Spinal cord (tissue), 9 donors: ENCODE measurements at regions not wholly inside any gene's neighbourhood (a gene's known extent, or its start where the extent isn't known, plus 50 kb on each side); places are given as distances from the start of the nearest gene placed in this dataset.

Experiments
- DNase-seq, 6 donors: peaks; one replicate each; pipeline versions ENCODE4 v3.0.0 to v3.0.0-alpha.2; 2013 to 2015; ENCODE audit warnings: low spot score in 6 of 6, low read depth in 4 of 6
- H3K27ac ChIP-seq: one replicate; pipeline ENCODE4 v1.5.1; 2013; ENCODE audit warnings: low read depth, low read length, control low read depth
- H3K27me3 ChIP-seq: one replicate; pipeline ENCODE4 v1.6.1; 2013; ENCODE audit warnings: low read length; ENCODE audit not compliant: control insufficient read depth, insufficient read depth
- H3K36me3 ChIP-seq: one replicate; pipeline ENCODE4 v1.6.1; 2013; ENCODE audit warnings: low read length; ENCODE audit not compliant: control insufficient read depth, insufficient read depth
- H3K4me1 ChIP-seq: one replicate; pipeline ENCODE4 v1.6.1; 2013; ENCODE audit warnings: low read length; ENCODE audit not compliant: control insufficient read depth, insufficient read depth
- H3K4me3 ChIP-seq: one replicate; pipeline ENCODE4 v1.5.1; 2013; ENCODE audit warnings: low read depth, low read length, control low read depth
- H3K9me3 ChIP-seq: one replicate; pipeline ENCODE4 v1.6.1; 2013; ENCODE audit warnings: low read length; ENCODE audit not compliant: control insufficient read depth, insufficient read depth
- WGBS: methylation state at CpG from one replicate; pipeline ENCODE4 v1.1.5; 2013; ENCODE audit warnings: missing lambda C conversion rate; ENCODE audit not compliant: insufficient coverage; 5-methylcytosine and 5-hydroxymethylcytosine counted together
- donor health status: healthy.

GRCh38 chr5:57780961-57781325 lies 298.3 kb upstream of the ACTBL2 start:
- Histone ChIP-seq H3K4me1 (no peaks in the 10 kb centered on the region), H3K36me3 (no peaks in the 10 kb centered on the region), H3K27ac (no peak overlapping the region), H3K9me3 (no peaks in the 10 kb centered on the region), H3K27me3 (no peaks in the 10 kb centered on the region), H3K4me3 (no peak overlapping the region)
- no peak for DNase-seq
- 92% methylated on average over 5 of the region's 5 CpGs for WGBS

DNA sequence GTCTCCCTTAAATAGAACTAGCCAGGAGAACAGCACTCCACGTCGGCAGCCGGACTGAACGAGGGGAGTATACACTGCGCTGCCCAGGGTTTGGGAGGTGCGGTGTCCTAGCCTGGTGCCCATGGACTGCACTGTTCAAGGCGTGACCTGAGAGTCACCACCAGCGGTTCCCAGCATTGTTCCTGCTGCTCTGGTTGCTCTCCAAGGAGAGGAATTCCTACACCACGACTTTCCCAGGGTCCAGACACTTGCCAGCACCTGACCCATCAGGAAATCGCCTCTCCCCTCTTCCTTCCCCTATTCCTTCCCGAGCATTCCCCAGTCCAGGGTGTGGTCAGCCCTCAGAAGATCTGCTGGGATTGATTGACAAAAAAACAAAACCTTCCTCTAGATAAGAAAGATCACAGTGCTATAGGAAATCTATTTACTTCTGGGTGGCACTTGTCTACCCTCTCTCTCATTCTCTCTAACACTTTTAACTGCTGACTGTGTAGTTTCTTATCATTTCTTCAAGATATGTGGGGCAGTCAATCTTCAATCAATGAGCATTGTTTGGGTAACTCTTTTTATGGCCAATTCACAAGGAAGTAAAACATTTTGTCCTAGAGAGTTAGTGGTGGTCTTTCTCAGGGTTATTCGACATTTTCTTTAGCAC lies 297.8 kb upstream of the ACTBL2 start:
- no peaks in the 10 kb centered on the region for H3K36me3 ChIP-seq
- 70% methylated on average over 10 of the region's 12 CpGs for WGBS
- H3K4me3 ChIP-seq: no peak overlapping the region
- no peak overlapping the region for H3K27ac ChIP-seq
- no peaks in the 10 kb centered on the region for H3K4me1 ChIP-seq
- H3K9me3 ChIP-seq: no peaks in the 10 kb centered on the region
- no peak for DNase-seq
- no peaks in the 10 kb centered on the region for H3K27me3 ChIP-seq

DNA sequence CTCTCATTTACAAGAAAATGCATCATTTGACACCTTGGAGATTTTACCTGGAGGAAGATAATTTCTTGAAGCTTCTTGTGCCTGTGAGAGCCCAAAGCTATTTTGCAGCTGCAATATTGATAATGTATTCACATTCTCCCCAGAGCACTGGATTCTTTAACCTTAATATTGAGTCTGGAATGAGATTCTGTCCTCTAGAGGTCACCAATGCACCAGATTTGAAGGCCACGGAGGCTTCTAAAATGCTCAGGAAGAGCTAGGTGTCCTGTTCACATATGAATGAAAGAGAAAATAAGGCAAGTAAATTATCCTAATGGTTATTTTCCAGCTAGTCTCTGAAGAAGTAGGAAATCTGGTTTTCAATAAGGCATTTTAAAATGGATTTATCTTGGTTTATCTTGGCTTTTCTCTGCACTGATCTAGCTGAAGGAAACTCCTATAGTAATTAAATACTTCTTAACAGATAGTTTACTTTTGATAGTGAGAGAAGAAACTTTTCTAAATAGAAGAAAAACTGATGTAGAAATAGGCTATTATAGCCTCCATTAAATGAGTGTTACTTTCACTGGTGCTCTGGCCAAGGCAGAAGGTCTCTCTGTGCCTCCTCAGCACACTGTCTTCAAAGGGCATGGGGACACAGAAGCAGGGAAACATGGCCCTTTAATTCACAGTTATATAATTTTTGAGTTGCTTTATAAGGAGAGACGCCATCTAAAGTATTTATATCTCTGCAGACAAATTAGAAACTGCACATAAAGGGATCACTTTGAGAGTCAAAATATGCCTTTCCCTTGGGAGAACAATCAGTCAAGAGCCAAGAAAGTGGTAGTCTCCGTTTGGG lies 297.0 kb upstream of the ACTBL2 start:
- DNase-seq: peak; percentile 57 to 95 (median 64)
- no peaks in the 10 kb centered on the region for H3K36me3 ChIP-seq
- no peaks in the 10 kb centered on the region for H3K4me1 ChIP-seq
- H3K27ac ChIP-seq: no peak overlapping the region
- H3K27me3 ChIP-seq: no peaks in the 10 kb centered on the region
- 80% methylated on average over 1 of the region's 3 CpGs for WGBS
- H3K4me3 ChIP-seq: no peak overlapping the region
- H3K9me3 ChIP-seq: no peaks in the 10 kb centered on the region

DNA sequence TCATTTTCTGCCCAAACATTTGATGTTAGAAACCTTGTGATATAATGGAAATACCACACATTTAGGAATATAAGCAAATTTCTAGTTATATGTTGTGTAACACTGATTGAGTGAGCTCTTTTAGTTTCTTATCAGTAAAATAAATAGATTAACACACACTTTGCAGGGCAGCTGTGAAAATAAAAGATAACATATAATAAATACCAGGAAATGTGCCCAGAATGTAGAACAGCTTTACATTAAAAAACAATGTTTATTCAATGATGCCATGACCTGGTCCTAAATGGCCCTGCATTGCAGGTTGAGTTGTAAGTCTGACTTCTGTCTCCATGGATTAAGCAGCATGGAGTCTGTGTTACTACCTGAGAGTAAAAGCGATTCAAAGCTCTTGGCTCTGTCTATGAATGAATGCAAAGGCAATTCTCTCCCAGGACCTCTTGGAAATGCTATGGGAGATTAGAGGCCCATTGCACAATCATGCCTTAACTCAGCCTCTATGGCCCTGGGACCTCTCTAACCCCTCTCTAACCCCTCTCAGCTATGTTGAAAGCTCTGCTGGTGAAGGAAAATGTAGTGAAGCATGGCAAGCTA lies 296.0 kb upstream of the ACTBL2 start:
- no peak for DNase-seq
- Histone ChIP-seq H3K27ac (no peak overlapping the region), H3K4me1 (no peaks in the 10 kb centered on the region), H3K9me3 (no peaks in the 10 kb centered on the region), H3K4me3 (no peak overlapping the region), H3K27me3 (no peaks in the 10 kb centered on the region), H3K36me3 (no peaks in the 10 kb centered on the region)
- WGBS: 100% methylated on average over 1 of the region's 1 CpG

DNA sequence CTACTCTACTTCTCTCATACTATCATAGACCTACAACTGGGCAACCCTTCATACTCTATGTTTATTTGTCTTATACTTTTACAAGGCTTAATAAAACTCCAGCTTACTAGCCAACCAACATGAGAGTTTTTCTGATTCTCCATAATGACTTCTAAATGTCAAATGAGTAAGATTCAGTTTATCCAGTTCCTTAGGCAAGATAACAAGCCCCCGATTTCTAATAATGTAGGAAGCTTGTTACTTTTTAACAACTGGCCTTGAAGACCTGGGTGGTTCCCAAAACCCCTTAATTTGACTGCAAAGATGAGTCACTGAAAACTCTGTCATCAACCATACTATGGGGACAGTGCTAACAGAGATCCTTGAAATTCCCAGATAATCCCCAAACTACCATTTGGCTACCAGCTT lies 294.6 kb upstream of the ACTBL2 start:
- no CpG with 5 or more reads among the region's 1 CpG for whole genome bisulfite sequencing
- Histone ChIP-seq H3K36me3 (no peaks in the 10 kb centered on the region), H3K4me3 (no peak overlapping the region), H3K27me3 (no peaks in the 10 kb centered on the region), H3K27ac (no peak overlapping the region), H3K4me1 (no peaks in the 10 kb centered on the region), H3K9me3 (no peaks in the 10 kb centered on the region)
- DNase-seq: no peak

DNA sequence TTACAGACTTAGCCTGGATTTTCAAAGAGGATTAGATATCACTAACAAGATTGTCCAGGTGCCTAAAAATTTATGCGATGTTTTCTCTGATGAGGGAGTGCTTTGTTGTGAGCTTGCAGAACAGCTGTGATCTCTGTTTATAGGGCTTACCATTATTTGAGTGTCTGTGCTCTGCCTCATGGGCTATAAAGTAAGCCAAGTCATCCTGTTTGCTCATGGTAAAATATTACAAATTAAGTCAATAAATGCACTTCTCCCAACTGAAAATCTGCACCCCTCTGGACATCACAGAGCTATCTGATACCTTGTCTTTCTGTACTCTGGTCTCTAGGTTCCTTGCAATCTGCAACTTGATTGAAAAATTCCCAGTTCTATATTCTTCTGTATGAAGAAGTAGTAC lies 293.4 kb upstream of the ACTBL2 start:
- 100% methylated on average over 1 of the region's 1 CpG for WGBS
- Histone ChIP-seq H3K36me3 (no peaks in the 10 kb centered on the region), H3K4me1 (no peaks in the 10 kb centered on the region), H3K9me3 (no peaks in the 10 kb centered on the region), H3K27me3 (no peaks in the 10 kb centered on the region), H3K4me3 (no peak overlapping the region), H3K27ac (no peak overlapping the region)
- DNase-seq: no peak

DNA sequence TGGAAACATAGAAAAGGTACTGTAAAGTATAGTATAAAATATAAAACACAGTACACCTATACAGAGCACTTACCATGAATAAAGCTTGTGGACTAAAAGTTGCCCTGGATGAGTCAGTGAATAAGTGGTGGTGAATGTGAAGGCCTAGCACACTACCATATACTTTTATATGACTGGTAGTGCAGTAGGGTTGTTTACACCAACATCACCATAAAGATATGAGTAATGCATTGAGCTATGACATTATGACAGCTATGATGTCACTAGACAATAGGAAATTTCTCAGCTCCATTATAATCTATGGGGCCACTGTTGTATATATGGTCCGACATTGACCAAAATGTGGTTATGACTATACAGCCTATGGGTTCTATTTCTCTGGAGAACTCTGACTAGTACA lies 291.8 kb upstream of the ACTBL2 start:
- Histone ChIP-seq H3K27me3 (no peaks in the 10 kb centered on the region), H3K4me1 (no peaks in the 10 kb centered on the region), H3K9me3 (no peaks in the 10 kb centered on the region), H3K4me3 (no peak overlapping the region), H3K27ac (no peak overlapping the region), H3K36me3 (no peaks in the 10 kb centered on the region)
- WGBS: no CpG with 5 or more reads among the region's 1 CpG
- DNase-seq: no peak

- no peaks in the 10 kb centered on the region for H3K9me3 ChIP-seq
- H3K4me3 ChIP-seq: no peak overlapping the region
- no peak for DNase-seq
- H3K36me3 ChIP-seq: no peaks in the 10 kb centered on the region
- no peak overlapping the region for H3K27ac ChIP-seq
- no peaks in the 10 kb centered on the region for H3K4me1 ChIP-seq
- H3K27me3 ChIP-seq: no peaks in the 10 kb centered on the region
These were observed 289.9 kb upstream of the ACTBL2 start for GRCh38 chr5:57772512-57772911.

GRCh38 chr5:57770039-57770438 lies 287.4 kb upstream of the ACTBL2 start:
- WGBS: no CpG with 5 or more reads among the region's 2 CpGs
- H3K9me3 ChIP-seq: no peaks in the 10 kb centered on the region
- H3K4me1 ChIP-seq: no peaks in the 10 kb centered on the region
- H3K27me3 ChIP-seq: no peaks in the 10 kb centered on the region
- no peak overlapping the region for H3K27ac ChIP-seq
- DNase-seq: no peak
- no peak overlapping the region for H3K4me3 ChIP-seq
- no peaks in the 10 kb centered on the region for H3K36me3 ChIP-seq

DNA sequence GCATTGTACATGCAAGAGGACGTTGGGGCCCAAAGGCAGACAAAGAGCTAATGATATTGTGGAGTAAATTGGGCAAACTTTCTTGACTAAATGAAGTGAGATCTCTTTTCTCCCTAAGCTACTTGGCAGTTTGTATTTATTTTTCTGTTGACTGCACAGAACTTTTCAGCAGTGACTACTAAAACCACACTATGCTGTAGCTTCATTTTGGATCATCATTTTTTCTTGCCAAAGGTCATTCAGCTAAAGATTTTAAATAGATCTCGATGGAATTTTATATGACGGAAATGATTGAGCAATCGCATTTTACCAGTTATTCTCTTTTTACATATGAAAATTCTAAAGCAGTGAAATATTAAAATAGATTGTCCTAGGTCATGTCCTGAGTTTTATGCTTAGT lies 286.1 kb upstream of the ACTBL2 start:
- H3K36me3 ChIP-seq: no peaks in the 10 kb centered on the region
- H3K27ac ChIP-seq: no peak overlapping the region
- H3K9me3 ChIP-seq: no peaks in the 10 kb centered on the region
- 80% methylated on average over 1 of the region's 4 CpGs for WGBS
- H3K4me1 ChIP-seq: no peaks in the 10 kb centered on the region
- no peak for DNase-seq
- no peaks in the 10 kb centered on the region for H3K27me3 ChIP-seq
- H3K4me3 ChIP-seq: no peak overlapping the region
